ENCODE measurements at regions not wholly inside any gene's neighbourhood (a gene's known extent, or its start where the extent isn't known, plus 50 kb on each side); places are given as distances from the start of the nearest gene placed in this dataset.

- H3K79me2 ChIP-seq (ENCODE audit: control insufficient read depth, insufficient read depth, low read length, unreplicated experiment): no peaks in the 10 kb centered on the region
- H3K4me3 ChIP-seq (ENCODE audit: low read depth, low read length): no peak overlapping the region
- no peaks in the 10 kb centered on the region for H3K36me3 ChIP-seq (ENCODE audit: insufficient read depth, low read length)
- no peaks in the 10 kb centered on the region for H3K4me1 ChIP-seq (ENCODE audit: control insufficient read depth, insufficient read depth, low read length, unreplicated experiment)
- no peak overlapping the region for H3K27ac ChIP-seq (ENCODE audit: low read depth, low read length)
- no peaks in the 10 kb centered on the region for H3K27me3 ChIP-seq (ENCODE audit: insufficient read depth, low read length)
- no peak overlapping the region for H2AFZ ChIP-seq (ENCODE audit: low read length, unreplicated experiment)
These were observed 288.0 kb downstream of the ARL4A start for GRCh38 chr7:12975412-12975811.

- Histone ChIP-seq H3K27me3 (ENCODE audit: insufficient read depth, low read length) (no peaks in the 10 kb centered on the region), H2AFZ (ENCODE audit: low read length, unreplicated experiment) (no peak overlapping the region), H3K27ac (ENCODE audit: low read depth, low read length) (no peak overlapping the region), H3K36me3 (ENCODE audit: insufficient read depth, low read length) (no peaks in the 10 kb centered on the region), H3K79me2 (ENCODE audit: control insufficient read depth, insufficient read depth, low read length, unreplicated experiment) (no peaks in the 10 kb centered on the region), H3K4me1 (ENCODE audit: control insufficient read depth, insufficient read depth, low read length, unreplicated experiment) (no peaks in the 10 kb centered on the region), H3K4me3 (ENCODE audit: low read depth, low read length) (no peak overlapping the region)
These were observed 291.7 kb downstream of the ARL4A start for GRCh38 chr7:12979181-12979580.

GRCh38 chr7:12982178-12982577, 294.7 kb downstream of the ARL4A start:
- no peaks in the 10 kb centered on the region for H3K4me1 ChIP-seq (ENCODE audit: control insufficient read depth, insufficient read depth, low read length, unreplicated experiment)

GRCh38 chr7:12984117-12984516, 296.7 kb downstream of the ARL4A start:
- Histone ChIP-seq H3K27me3 (ENCODE audit: insufficient read depth, low read length) (no peaks in the 10 kb centered on the region), H3K4me3 (ENCODE audit: low read depth, low read length) (no peak overlapping the region), H3K36me3 (ENCODE audit: insufficient read depth, low read length) (no peaks in the 10 kb centered on the region), H3K27ac (ENCODE audit: low read depth, low read length) (no peak overlapping the region), H3K79me2 (ENCODE audit: control insufficient read depth, insufficient read depth, low read length, unreplicated experiment) (no peaks in the 10 kb centered on the region), H2AFZ (ENCODE audit: low read length, unreplicated experiment) (no peak overlapping the region), H3K4me1 (ENCODE audit: control insufficient read depth, insufficient read depth, low read length, unreplicated experiment) (no peaks in the 10 kb centered on the region)

More at GRCh38 chr7:12982178-12982577, 294.7 kb downstream of the ARL4A start:
- H3K36me3 ChIP-seq (ENCODE audit: insufficient read depth, low read length): no peaks in the 10 kb centered on the region
- H3K27me3 ChIP-seq (ENCODE audit: insufficient read depth, low read length): no peaks in the 10 kb centered on the region
- H3K4me3 ChIP-seq (ENCODE audit: low read depth, low read length): no peak overlapping the region
- H2AFZ ChIP-seq (ENCODE audit: low read length, unreplicated experiment): no peak overlapping the region
- H3K79me2 ChIP-seq (ENCODE audit: control insufficient read depth, insufficient read depth, low read length, unreplicated experiment): no peaks in the 10 kb centered on the region
- H3K27ac ChIP-seq (ENCODE audit: low read depth, low read length): no peak overlapping the region

GRCh38 chr7:12985228-12985627, 297.8 kb downstream of the ARL4A start:
- no peak overlapping the region for H3K27ac ChIP-seq (ENCODE audit: low read depth, low read length)

GRCh38 chr7:12985752-12986151, 298.3 kb downstream of the ARL4A start:
- Histone ChIP-seq H3K36me3 (ENCODE audit: insufficient read depth, low read length) (no peaks in the 10 kb centered on the region), H3K27ac (ENCODE audit: low read depth, low read length) (no peak overlapping the region), H3K27me3 (ENCODE audit: insufficient read depth, low read length) (no peaks in the 10 kb centered on the region), H3K79me2 (ENCODE audit: control insufficient read depth, insufficient read depth, low read length, unreplicated experiment) (no peaks in the 10 kb centered on the region), H3K4me1 (ENCODE audit: control insufficient read depth, insufficient read depth, low read length, unreplicated experiment) (no peaks in the 10 kb centered on the region), H2AFZ (ENCODE audit: low read length, unreplicated experiment) (no peak overlapping the region), H3K4me3 (ENCODE audit: low read depth, low read length) (no peak overlapping the region)

More at GRCh38 chr7:12985228-12985627, 297.8 kb downstream of the ARL4A start:
- Histone ChIP-seq H3K79me2 (ENCODE audit: control insufficient read depth, insufficient read depth, low read length, unreplicated experiment) (no peaks in the 10 kb centered on the region), H3K4me3 (ENCODE audit: low read depth, low read length) (no peak overlapping the region), H3K27me3 (ENCODE audit: insufficient read depth, low read length) (no peaks in the 10 kb centered on the region), H3K4me1 (ENCODE audit: control insufficient read depth, insufficient read depth, low read length, unreplicated experiment) (no peaks in the 10 kb centered on the region), H3K36me3 (ENCODE audit: insufficient read depth, low read length) (no peaks in the 10 kb centered on the region), H2AFZ (ENCODE audit: low read length, unreplicated experiment) (no peak overlapping the region)

- H2AFZ ChIP-seq (ENCODE audit: low read length, unreplicated experiment): no peak overlapping the region
- H3K4me3 ChIP-seq (ENCODE audit: low read depth, low read length): no peak overlapping the region
- H3K27ac ChIP-seq (ENCODE audit: low read depth, low read length): no peak overlapping the region
- H3K79me2 ChIP-seq (ENCODE audit: control insufficient read depth, insufficient read depth, low read length, unreplicated experiment): no peaks in the 10 kb centered on the region
- H3K27me3 ChIP-seq (ENCODE audit: insufficient read depth, low read length): no peaks in the 10 kb centered on the region
- no peaks in the 10 kb centered on the region for H3K4me1 ChIP-seq (ENCODE audit: control insufficient read depth, insufficient read depth, low read length, unreplicated experiment)
- no peaks in the 10 kb centered on the region for H3K36me3 ChIP-seq (ENCODE audit: insufficient read depth, low read length)
These were observed 299.8 kb downstream of the ARL4A start for GRCh38 chr7:12987238-12987637.

GRCh38 chr7:12990440-12990839, 303.0 kb downstream of the ARL4A start:
- Histone ChIP-seq H3K79me2 (ENCODE audit: control insufficient read depth, insufficient read depth, low read length, unreplicated experiment) (no peaks in the 10 kb centered on the region), H3K27me3 (ENCODE audit: insufficient read depth, low read length) (no peaks in the 10 kb centered on the region), H3K36me3 (ENCODE audit: insufficient read depth, low read length) (no peaks in the 10 kb centered on the region), H3K4me3 (ENCODE audit: low read depth, low read length) (no peak overlapping the region), H3K27ac (ENCODE audit: low read depth, low read length) (no peak overlapping the region), H2AFZ (ENCODE audit: low read length, unreplicated experiment) (no peak overlapping the region), H3K4me1 (ENCODE audit: control insufficient read depth, insufficient read depth, low read length, unreplicated experiment) (no peaks in the 10 kb centered on the region)

- H2AFZ ChIP-seq (ENCODE audit: low read length, unreplicated experiment): no peak overlapping the region
- no peaks in the 10 kb centered on the region for H3K79me2 ChIP-seq (ENCODE audit: control insufficient read depth, insufficient read depth, low read length, unreplicated experiment)
- H3K27ac ChIP-seq (ENCODE audit: low read depth, low read length): no peak overlapping the region
- no peaks in the 10 kb centered on the region for H3K36me3 ChIP-seq (ENCODE audit: insufficient read depth, low read length)
- H3K27me3 ChIP-seq (ENCODE audit: insufficient read depth, low read length): no peaks in the 10 kb centered on the region
- H3K4me3 ChIP-seq (ENCODE audit: low read depth, low read length): no peak overlapping the region
- no peaks in the 10 kb centered on the region for H3K4me1 ChIP-seq (ENCODE audit: control insufficient read depth, insufficient read depth, low read length, unreplicated experiment)
These were observed 305.6 kb downstream of the ARL4A start for GRCh38 chr7:12993025-12993424.

- H3K4me1 ChIP-seq (ENCODE audit: control insufficient read depth, insufficient read depth, low read length, unreplicated experiment): no peaks in the 10 kb centered on the region
- no peak overlapping the region for H3K27ac ChIP-seq (ENCODE audit: low read depth, low read length)
- no peaks in the 10 kb centered on the region for H3K79me2 ChIP-seq (ENCODE audit: control insufficient read depth, insufficient read depth, low read length, unreplicated experiment)
- H3K27me3 ChIP-seq (ENCODE audit: insufficient read depth, low read length): no peaks in the 10 kb centered on the region
- H2AFZ ChIP-seq (ENCODE audit: low read length, unreplicated experiment): no peak overlapping the region
- H3K36me3 ChIP-seq (ENCODE audit: insufficient read depth, low read length): no peaks in the 10 kb centered on the region
- no peak overlapping the region for H3K4me3 ChIP-seq (ENCODE audit: low read depth, low read length)
These were observed 308.6 kb downstream of the ARL4A start for GRCh38 chr7:12995912-12996469.

GRCh38 chr7:13007331-13007730, 319.9 kb downstream of the ARL4A start:
- Histone ChIP-seq H3K27me3 (ENCODE audit: insufficient read depth, low read length) (no peaks in the 10 kb centered on the region), H3K79me2 (ENCODE audit: control insufficient read depth, insufficient read depth, low read length, unreplicated experiment) (no peaks in the 10 kb centered on the region), H3K4me1 (ENCODE audit: control insufficient read depth, insufficient read depth, low read length, unreplicated experiment) (no peaks in the 10 kb centered on the region), H3K27ac (ENCODE audit: low read depth, low read length) (no peak overlapping the region), H3K4me3 (ENCODE audit: low read depth, low read length) (no peak overlapping the region), H3K36me3 (ENCODE audit: insufficient read depth, low read length) (no peaks in the 10 kb centered on the region), H2AFZ (ENCODE audit: low read length, unreplicated experiment) (no peak overlapping the region)
